ENCODE measurements at regions not wholly inside any gene's neighbourhood (a gene's known extent, or its start where the extent isn't known, plus 50 kb on each side); places are given as distances from the start of the nearest gene placed in this dataset.
"Not testable (repeated sequence)": the region's sequence is repeated elsewhere in the genome, so short reads cannot be mapped to it uniquely, and the experiment has no call there.

GRCh38 chr10:114708084-114708483 lies 50.0 kb upstream of the ABLIM1 start:
- H3K36me3 ChIP-seq: peaks cover 4% of the 10 kb centered on the region; the same call in 1 of the 2 replicates

GRCh38 chr10:114708717-114709335 lies 50.8 kb upstream of the ABLIM1 start:
- Histone ChIP-seq H3K4me3 (no peak overlapping the region), H3K9me3 (no peaks in the 10 kb centered on the region), H3K27me3 (no peaks in the 10 kb centered on the region), H3K36me3 (peaks cover 1% of the 10 kb centered on the region; the same call in 1 of the 2 replicates)
- peak; percentile 64 for DNase-seq

More at GRCh38 chr10:114708084-114708483, 50.0 kb upstream of the ABLIM1 start:
- no peaks in the 10 kb centered on the region for H3K9me3 ChIP-seq
- no peak for DNase-seq
- no peaks in the 10 kb centered on the region for H3K27me3 ChIP-seq
- no peak overlapping the region for H3K4me3 ChIP-seq

GRCh38 chr10:114709984-114710383 lies 51.9 kb upstream of the ABLIM1 start:
- Histone ChIP-seq H3K9me3 (no peaks in the 10 kb centered on the region), H3K27me3 (no peaks in the 10 kb centered on the region), H3K36me3 (no peaks in the 10 kb centered on the region; the same call in 1 of the 2 replicates), H3K4me3 (no peak overlapping the region)
- peak; percentile 27 for DNase-seq

DNA sequence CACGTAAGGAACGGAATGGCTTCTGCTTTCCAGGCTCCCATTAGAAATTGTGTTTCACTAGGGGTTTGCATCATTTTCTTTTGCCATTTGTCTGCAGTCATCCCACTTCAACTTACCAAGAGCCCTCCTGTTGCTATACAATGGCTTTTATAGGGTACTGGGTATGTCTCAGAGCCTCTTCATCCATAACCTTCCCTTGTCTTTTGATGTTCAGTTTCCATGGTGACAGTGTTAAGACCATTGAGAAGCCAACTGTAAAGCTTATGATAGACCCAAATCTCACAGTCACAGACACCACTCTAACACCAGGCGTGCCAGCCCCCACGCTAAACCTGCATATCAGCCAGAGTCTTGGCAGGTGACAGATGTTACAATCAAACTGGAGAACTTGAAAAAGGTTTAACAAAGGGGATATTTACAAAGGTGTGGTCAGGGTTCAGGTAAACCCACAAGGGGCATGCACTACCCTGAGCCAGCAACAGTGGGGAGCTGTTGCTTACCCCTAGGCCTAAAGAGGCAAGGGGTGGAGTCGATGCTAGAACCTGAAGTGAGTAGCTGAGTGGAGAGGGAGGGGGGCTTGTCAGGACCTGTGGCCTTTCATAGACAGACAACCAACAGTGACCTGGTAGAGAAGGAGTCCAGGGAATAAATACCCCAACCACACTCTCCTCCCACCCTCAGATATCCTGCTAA lies 53.2 kb upstream of the ABLIM1 start:
- H3K36me3 ChIP-seq: no peaks in the 10 kb centered on the region; the same call in 1 of the 2 replicates
- no peaks in the 10 kb centered on the region for H3K27me3 ChIP-seq
- H3K4me3 ChIP-seq: no peak overlapping the region
- no peaks in the 10 kb centered on the region for H3K9me3 ChIP-seq
- no peak for DNase-seq

GRCh38 chr10:114711869-114712250 lies 53.8 kb upstream of the ABLIM1 start:
- H3K36me3 ChIP-seq: no peaks in the 10 kb centered on the region; the same call in 1 of the 2 replicates
- H3K4me3 ChIP-seq: no peak overlapping the region
- no peaks in the 10 kb centered on the region for H3K9me3 ChIP-seq
- no peaks in the 10 kb centered on the region for H3K27me3 ChIP-seq
- DNase-seq: no peak

- peaks cover 2% of the 10 kb centered on the region; the same call in 1 of the 2 replicates for H3K36me3 ChIP-seq
- H3K9me3 ChIP-seq: no peaks in the 10 kb centered on the region
- H3K27me3 ChIP-seq: no peaks in the 10 kb centered on the region
- no peak overlapping the region for H3K4me3 ChIP-seq
- no peak for DNase-seq
These were observed 55.5 kb upstream of the ABLIM1 start for GRCh38 chr10:114713525-114714090.

GRCh38 chr10:114714281-114714741 lies 56.2 kb upstream of the ABLIM1 start:
- peak; percentile 91 for DNase-seq
- Histone ChIP-seq H3K4me3 (no peak overlapping the region), H3K9me3 (no peaks in the 10 kb centered on the region), H3K27me3 (no peaks in the 10 kb centered on the region), H3K36me3 (peaks cover 5% of the 10 kb centered on the region; the same call in 1 of the 2 replicates)

- Histone ChIP-seq H3K36me3 (peaks cover 5% of the 10 kb centered on the region; the same call in 1 of the 2 replicates), H3K4me3 (peak overlapping the region; percentile 3; the same call in 1 of the 2 replicates), H3K9me3 (no peaks in the 10 kb centered on the region), H3K27me3 (no peaks in the 10 kb centered on the region)
- peak; percentile 81 for DNase-seq
These were observed 57.1 kb upstream of the ABLIM1 start for GRCh38 chr10:114715171-114715670.

DNA sequence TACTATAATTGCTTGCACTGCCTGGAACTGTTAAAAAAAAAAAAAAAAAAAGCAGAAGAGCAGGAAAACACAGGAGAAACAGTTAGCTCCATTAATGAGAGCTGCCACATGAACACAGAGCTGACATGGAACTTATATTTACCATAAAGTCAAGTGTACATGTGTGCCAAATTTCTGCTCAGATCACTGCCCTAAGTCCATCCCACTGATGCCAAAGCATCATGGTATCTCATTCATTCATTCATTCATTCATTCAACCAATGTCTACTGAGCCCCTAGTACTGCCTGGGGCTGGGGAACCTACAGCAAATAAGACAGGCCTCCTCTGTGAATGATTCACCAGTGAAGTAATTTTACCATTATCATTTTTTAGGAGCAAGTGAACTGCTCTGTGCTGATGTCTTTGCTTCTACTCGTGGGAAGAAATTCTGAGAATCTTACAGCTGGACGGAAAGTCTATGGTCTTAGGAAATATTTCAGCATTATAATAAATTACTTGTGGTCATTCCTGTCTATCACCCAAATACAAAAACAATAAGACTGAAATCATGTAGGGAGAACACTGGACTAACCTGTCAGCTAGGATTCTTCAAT lies 58.8 kb upstream of the ABLIM1 start:
- peaks cover 5% of the 10 kb centered on the region; the same call in 1 of the 2 replicates for H3K36me3 ChIP-seq
- DNase-seq: no peak
- H3K27me3 ChIP-seq: no peaks in the 10 kb centered on the region
- H3K9me3 ChIP-seq: no peaks in the 10 kb centered on the region
- no peak overlapping the region for H3K4me3 ChIP-seq

GRCh38 chr10:114717881-114718280 lies 59.8 kb upstream of the ABLIM1 start:
- H3K4me3 ChIP-seq, H3K27me3 ChIP-seq, DNase-seq, H3K9me3 ChIP-seq, H3K36me3 ChIP-seq: not testable (repeated sequence)

GRCh38 chr10:114718374-114718773 lies 60.3 kb upstream of the ABLIM1 start:
- no peaks in the 10 kb centered on the region for H3K9me3 ChIP-seq
- H3K27me3 ChIP-seq: no peaks in the 10 kb centered on the region
- H3K4me3 ChIP-seq: no peak overlapping the region
- no peak for DNase-seq
- H3K36me3 ChIP-seq: peaks cover 5% of the 10 kb centered on the region; the same call in 1 of the 2 replicates

- Histone ChIP-seq H3K36me3 (peaks cover 5% of the 10 kb centered on the region; the same call in 1 of the 2 replicates), H3K27me3 (no peaks in the 10 kb centered on the region), H3K4me3 (no peak overlapping the region), H3K9me3 (no peaks in the 10 kb centered on the region)
- no peak for DNase-seq
These were observed 61.2 kb upstream of the ABLIM1 start for GRCh38 chr10:114719311-114719710.

DNA sequence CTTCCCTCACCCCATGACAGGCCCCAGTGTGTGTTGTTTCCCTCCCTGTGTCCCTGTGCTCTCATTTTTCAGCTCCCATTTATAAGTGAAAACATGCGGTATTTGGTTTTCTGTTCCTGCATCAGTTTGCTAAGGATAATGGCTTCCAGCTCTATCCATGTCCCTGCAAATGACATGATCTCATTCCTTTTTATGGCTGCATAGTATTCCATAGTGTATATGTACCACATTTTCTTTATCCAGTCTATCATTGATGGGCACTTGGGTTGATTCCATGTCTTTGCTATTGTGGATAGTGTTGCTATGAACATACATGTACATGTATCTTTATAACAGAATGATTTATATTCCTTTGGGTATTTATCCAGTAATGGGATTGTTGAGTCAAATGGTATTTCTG lies 61.9 kb upstream of the ABLIM1 start:
- H3K27me3 ChIP-seq, H3K36me3 ChIP-seq, H3K9me3 ChIP-seq, H3K4me3 ChIP-seq, DNase-seq: not testable (repeated sequence)

DNA sequence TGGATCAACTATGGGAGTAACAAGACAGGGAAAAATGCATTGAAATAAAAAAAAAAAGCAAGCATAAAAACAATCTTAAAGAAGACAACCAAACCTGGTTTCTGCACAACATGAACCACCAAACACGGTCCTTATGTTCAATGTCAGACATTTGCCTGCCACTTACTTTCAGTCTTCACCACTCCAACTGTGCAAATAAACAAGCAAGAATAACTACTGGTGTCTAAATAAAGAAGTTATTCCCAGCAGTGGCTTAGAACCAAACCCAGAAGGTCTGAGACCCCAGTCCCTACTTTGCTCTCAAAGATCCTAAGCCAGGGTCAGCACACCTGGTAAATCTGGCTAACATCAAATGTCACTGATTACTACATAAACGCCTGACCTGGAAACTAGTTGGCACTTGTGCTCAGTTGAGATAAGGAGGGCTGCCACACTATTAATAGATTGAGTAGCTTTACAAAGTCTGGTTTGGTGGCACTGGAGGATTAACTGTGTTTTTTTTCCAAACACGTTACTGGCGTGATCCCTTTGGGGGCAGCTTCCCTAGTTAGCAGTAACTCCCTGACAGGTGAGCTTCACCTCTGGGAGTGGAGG lies 62.7 kb upstream of the ABLIM1 start:
- Histone ChIP-seq H3K4me3 (no peak overlapping the region), H3K9me3 (no peaks in the 10 kb centered on the region), H3K27me3 (no peaks in the 10 kb centered on the region), H3K36me3 (peaks cover 8% of the 10 kb centered on the region)
- DNase-seq: no peak

- not testable (repeated sequence) for H3K4me3 ChIP-seq, DNase-seq, H3K27me3 ChIP-seq, H3K9me3 ChIP-seq, H3K36me3 ChIP-seq
These were observed 64.1 kb upstream of the ABLIM1 start for GRCh38 chr10:114722136-114722535.

DNA sequence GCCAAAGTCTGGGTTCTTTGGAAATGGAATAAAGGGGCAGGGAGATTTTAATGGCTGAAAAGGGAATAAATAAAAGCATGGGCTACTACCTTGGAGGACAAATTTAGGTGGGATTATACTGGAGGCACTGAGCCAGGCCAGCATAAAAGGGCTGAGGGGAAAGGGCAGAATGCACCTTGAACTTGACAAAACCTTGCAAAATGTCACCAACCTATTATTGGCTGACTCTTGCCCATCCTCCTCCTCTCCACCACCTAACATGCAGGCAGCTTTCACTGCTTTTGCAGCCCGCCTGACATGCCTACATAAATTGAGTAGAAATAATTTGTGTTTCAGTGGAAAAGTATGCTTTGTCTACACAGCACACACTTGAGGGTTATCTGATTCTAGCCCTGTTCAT lies 65.3 kb upstream of the ABLIM1 start:
- H3K4me3 ChIP-seq: no peak overlapping the region
- H3K36me3 ChIP-seq: peaks cover 12% of the 10 kb centered on the region
- no peak for DNase-seq
- no peaks in the 10 kb centered on the region for H3K27me3 ChIP-seq
- peaks cover 4% of the 10 kb centered on the region for H3K9me3 ChIP-seq
